Vagina (tissue), 2 donors: ENCODE measurements at regions not wholly inside any gene's neighbourhood (a gene's known extent, or its start where the extent isn't known, plus 50 kb on each side); places are given as distances from the start of the nearest gene placed in this dataset.

Experiments used
- DNase-seq, 2 donors: peaks; one replicate each; pipeline ENCODE4 v3.0.0-alpha.2; 2017; ENCODE audit errors: extremely low spot score in 2 of 2
- H3K27ac ChIP-seq: fragments of 200-600 bp; sonication (generic); one replicate; pipeline ENCODE4 v1.5.1; 2019
- H3K27me3 ChIP-seq: fragments of 200-600 bp; sonication (generic); one replicate; pipeline ENCODE4 v1.5.1; 2019
- H3K36me3 ChIP-seq, 2 donors: fragments of 200-600 bp; sonication (generic); one replicate each; pipeline ENCODE4 v1.5.1; 2017 to 2019
- H3K4me1 ChIP-seq: fragments of 200-600 bp; sonication (generic); one replicate; pipeline ENCODE4 v1.5.1; 2019
- H3K4me3 ChIP-seq, 2 donors: fragments of 200-600 bp; sonication (generic); 1 replicate in 1 of 2; 2 replicates in 1 of 2; pipeline ENCODE4 v1.5.1; 2016 to 2019
- H3K9me3 ChIP-seq: fragments of 200-600 bp; sonication (generic); one replicate; pipeline ENCODE4 v1.5.1; 2019
- POLR2A ChIP-seq, 2 donors: fragments of 450-650 bp; IDR thresholded peaks; one replicate each; pipeline ENCODE4 v1.6.1; 2017; ENCODE audit warnings: antibody characterized with exemption in 2 of 2, mild to moderate bottlenecking in 2 of 2, moderate library complexity in 2 of 2
- POLR2AphosphoS5 ChIP-seq, 2 donors: sonication (generic); formaldehyde crosslinking; IDR thresholded peaks; one replicate each; pipeline ENCODE4 v1.9.0; 2017; ENCODE audit warnings: antibody characterized with exemption in 2 of 2, mild to moderate bottlenecking in 2 of 2, low read depth in 1 of 2; ENCODE audit not compliant: insufficient read depth in 1 of 2
- intact Hi-C: fragments of 100-400 bp; cut with DNase I; formaldehyde crosslinking; loops from one replicate; pipeline ENCODE4 v1.15.1; 2023
- TF ChIP-seq, protein P1 (sequence below), 3 experiments: fragments of 450-650 bp in 2 of 3; fragments of 200-600 bp in 1 of 3; sonication (generic) in 1 of 3; IDR thresholded peaks; one replicate each; pipeline ENCODE4 v1.5.1; 2017 to 2019; ENCODE audit warnings: antibody characterized with exemption in 3 of 3, mild to moderate bottlenecking in 2 of 3, moderate library complexity in 2 of 3

- H3K4me3 ChIP-seq: no peak overlapping the region
- peaks cover 3% of the 10 kb centered on the region for H3K27me3 ChIP-seq
- no peaks in the 10 kb centered on the region for H3K9me3 ChIP-seq
- intact Hi-C loops: no loop called here
- peaks cover 19% of the 10 kb centered on the region for H3K4me1 ChIP-seq
- no peaks in the 10 kb centered on the region for H3K36me3 ChIP-seq
- H3K27ac ChIP-seq: no peak overlapping the region
- TF ChIP-seq, protein P1, sequence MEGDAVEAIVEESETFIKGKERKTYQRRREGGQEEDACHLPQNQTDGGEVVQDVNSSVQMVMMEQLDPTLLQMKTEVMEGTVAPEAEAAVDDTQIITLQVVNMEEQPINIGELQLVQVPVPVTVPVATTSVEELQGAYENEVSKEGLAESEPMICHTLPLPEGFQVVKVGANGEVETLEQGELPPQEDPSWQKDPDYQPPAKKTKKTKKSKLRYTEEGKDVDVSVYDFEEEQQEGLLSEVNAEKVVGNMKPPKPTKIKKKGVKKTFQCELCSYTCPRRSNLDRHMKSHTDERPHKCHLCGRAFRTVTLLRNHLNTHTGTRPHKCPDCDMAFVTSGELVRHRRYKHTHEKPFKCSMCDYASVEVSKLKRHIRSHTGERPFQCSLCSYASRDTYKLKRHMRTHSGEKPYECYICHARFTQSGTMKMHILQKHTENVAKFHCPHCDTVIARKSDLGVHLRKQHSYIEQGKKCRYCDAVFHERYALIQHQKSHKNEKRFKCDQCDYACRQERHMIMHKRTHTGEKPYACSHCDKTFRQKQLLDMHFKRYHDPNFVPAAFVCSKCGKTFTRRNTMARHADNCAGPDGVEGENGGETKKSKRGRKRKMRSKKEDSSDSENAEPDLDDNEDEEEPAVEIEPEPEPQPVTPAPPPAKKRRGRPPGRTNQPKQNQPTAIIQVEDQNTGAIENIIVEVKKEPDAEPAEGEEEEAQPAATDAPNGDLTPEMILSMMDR (IDR thresholded peaks at IDR 0.05): no peak
- TF ChIP-seq POLR2A (IDR thresholded peaks at IDR 0.05): no peak
- no peak for TF ChIP-seq POLR2AphosphoS5 (IDR thresholded peaks at IDR 0.05; ENCODE audit: insufficient read depth in 1 of 2, low read depth in 1 of 2)
- no peak for DNase-seq
Measured at GRCh38 chr15:89396723-89397652, 62.4 kb upstream of the POLG start.

- H3K9me3 ChIP-seq: no peaks in the 10 kb centered on the region
- no peak overlapping the region for H3K4me3 ChIP-seq
- intact Hi-C loops: no loop called here
- peaks cover 3% of the 10 kb centered on the region for H3K27me3 ChIP-seq
- H3K36me3 ChIP-seq: no peaks in the 10 kb centered on the region
- TF ChIP-seq POLR2AphosphoS5 (IDR thresholded peaks at IDR 0.05; ENCODE audit: insufficient read depth in 1 of 2, low read depth in 1 of 2): no peak
- H3K4me1 ChIP-seq: peaks cover 15% of the 10 kb centered on the region
- no peak overlapping the region for H3K27ac ChIP-seq
- no peak for DNase-seq
Measured at GRCh38 chr15:89395996-89396395, 61.4 kb upstream of the POLG start.

- DNase-seq: no peak
- H3K4me3 ChIP-seq: no peak overlapping the region
- no peak overlapping the region for H3K27ac ChIP-seq
- peaks cover under 1% of the 10 kb centered on the region for H3K27me3 ChIP-seq
- H3K9me3 ChIP-seq: no peaks in the 10 kb centered on the region
- no peaks in the 10 kb centered on the region for H3K36me3 ChIP-seq
- peaks cover 15% of the 10 kb centered on the region for H3K4me1 ChIP-seq
- TF ChIP-seq, protein P1 (IDR thresholded peaks at IDR 0.05): no peak
- TF ChIP-seq POLR2A (IDR thresholded peaks at IDR 0.05) (no peak), POLR2AphosphoS5 (IDR thresholded peaks at IDR 0.05; ENCODE audit: insufficient read depth in 1 of 2, low read depth in 1 of 2) (no peak)
- intact Hi-C loops: no loop called here
Measured at GRCh38 chr15:89395461-89395871, 60.8 kb upstream of the POLG start.

DNA sequence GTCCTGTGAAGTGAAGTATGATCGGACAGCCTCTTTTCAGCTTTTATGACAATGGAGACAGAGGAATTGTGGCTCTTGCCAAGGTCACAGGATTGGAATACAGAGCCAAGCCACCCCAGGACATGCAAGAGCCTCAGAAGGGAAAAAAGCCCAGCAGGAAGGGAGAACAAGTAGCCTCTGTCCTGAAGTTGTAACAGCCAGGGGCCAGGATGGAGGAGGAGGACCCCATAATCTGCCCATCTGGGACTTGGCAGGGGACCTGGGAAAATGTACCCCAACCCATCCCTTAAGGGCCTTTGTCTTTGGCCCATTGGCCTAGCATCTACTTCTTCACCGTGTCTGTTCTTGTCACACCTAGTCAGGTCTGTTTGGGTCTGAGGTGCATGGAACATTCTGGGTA is 60.4 kb upstream of the POLG start:
- Histone ChIP-seq H3K4me1 (peaks cover 10% of the 10 kb centered on the region), H3K36me3 (no peaks in the 10 kb centered on the region), H3K27me3 (no peaks in the 10 kb centered on the region), H3K4me3 (no peak overlapping the region), H3K9me3 (no peaks in the 10 kb centered on the region), H3K27ac (no peak overlapping the region)
- no peak for DNase-seq
- intact Hi-C loops: no loop called here
- TF ChIP-seq, protein P1 (IDR thresholded peaks at IDR 0.05): no peak
- TF ChIP-seq POLR2A (IDR thresholded peaks at IDR 0.05) (no peak), POLR2AphosphoS5 (IDR thresholded peaks at IDR 0.05; ENCODE audit: insufficient read depth in 1 of 2, low read depth in 1 of 2) (no peak)

DNA sequence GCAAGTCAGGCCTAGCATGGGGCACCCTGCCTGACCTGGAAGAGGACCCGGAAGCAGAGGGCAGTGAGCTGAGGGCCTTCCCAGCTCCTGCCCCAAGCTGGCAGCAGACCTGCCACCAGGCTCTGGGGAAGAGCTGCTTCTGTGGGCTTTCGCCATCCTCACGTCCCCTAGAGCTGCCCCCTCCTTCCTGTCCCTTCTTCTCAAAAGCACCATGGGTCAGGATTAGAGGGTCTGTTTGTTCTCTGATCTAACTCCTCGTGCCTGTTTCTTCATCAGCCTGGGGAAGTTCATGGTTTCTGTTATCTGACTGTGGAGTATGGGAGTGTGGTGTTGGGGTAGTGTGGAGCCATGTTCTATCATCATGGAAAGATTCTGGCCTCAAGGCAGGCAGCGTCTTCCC is 58.4 kb upstream of the POLG start:
- H3K27me3 ChIP-seq: no peaks in the 10 kb centered on the region
- intact Hi-C loops: no loop called here
- H3K9me3 ChIP-seq: no peaks in the 10 kb centered on the region
- no peak overlapping the region for H3K4me3 ChIP-seq
- H3K4me1 ChIP-seq: no peaks in the 10 kb centered on the region
- TF ChIP-seq, protein P1 (IDR thresholded peaks at IDR 0.05): no peak
- TF ChIP-seq POLR2A (IDR thresholded peaks at IDR 0.05): no peak
- no peak for TF ChIP-seq POLR2AphosphoS5 (IDR thresholded peaks at IDR 0.05; ENCODE audit: insufficient read depth in 1 of 2, low read depth in 1 of 2)
- H3K36me3 ChIP-seq: no peaks in the 10 kb centered on the region
- DNase-seq: no peak
- no peak overlapping the region for H3K27ac ChIP-seq
